ENCODE measurements at regions not wholly inside any gene's neighbourhood (a gene's known extent, or its start where the extent isn't known, plus 50 kb on each side); places are given as distances from the start of the nearest gene placed in this dataset.

GRCh38 chr4:62928483-62928882 is 1480.8 kb downstream of the TECRL start:
- Mint-ChIP-seq H3K27ac (no peak overlapping the region), H3K9me3 (no peaks in the 10 kb centered on the region), H3K36me3 (ENCODE audit: low read depth) (no peaks in the 10 kb centered on the region), H3K4me1 (no peaks in the 10 kb centered on the region), H3K4me3 (no peak overlapping the region), H3K27me3 (ENCODE audit: insufficient read depth) (no peaks in the 10 kb centered on the region)
- WGBS, 2 experiments (ENCODE audit: insufficient coverage in 1 of 2, insufficient read length in 1 of 2): 57 to 100% methylated on average over 1 to 3 of the region's 3 CpGs
- no peak for DNase-seq
- Histone ChIP-seq H3K4me3 (ENCODE audit: low read length) (no peak overlapping the region), H3K27me3 (ENCODE audit: control insufficient read depth, insufficient read depth, low read length, poor library complexity, severe bottlenecking) (no peaks in the 10 kb centered on the region), H3K9me3 (ENCODE audit: control insufficient read depth, low read length) (no peaks in the 10 kb centered on the region), H3K9ac (ENCODE audit: extremely low read depth, low read length, poor library complexity, severe bottlenecking) (no peak overlapping the region), H3K36me3 (ENCODE audit: control insufficient read depth, insufficient read depth, low read length) (no peaks in the 10 kb centered on the region), H3K27ac (ENCODE audit: low read depth, low read length) (no peak overlapping the region), H3K4me1 (ENCODE audit: control insufficient read depth, insufficient read depth, low read length) (no peaks in the 10 kb centered on the region)
- no peak for TF ChIP-seq CTCF (conservative IDR thresholded peaks at IDR 0.05)

DNA sequence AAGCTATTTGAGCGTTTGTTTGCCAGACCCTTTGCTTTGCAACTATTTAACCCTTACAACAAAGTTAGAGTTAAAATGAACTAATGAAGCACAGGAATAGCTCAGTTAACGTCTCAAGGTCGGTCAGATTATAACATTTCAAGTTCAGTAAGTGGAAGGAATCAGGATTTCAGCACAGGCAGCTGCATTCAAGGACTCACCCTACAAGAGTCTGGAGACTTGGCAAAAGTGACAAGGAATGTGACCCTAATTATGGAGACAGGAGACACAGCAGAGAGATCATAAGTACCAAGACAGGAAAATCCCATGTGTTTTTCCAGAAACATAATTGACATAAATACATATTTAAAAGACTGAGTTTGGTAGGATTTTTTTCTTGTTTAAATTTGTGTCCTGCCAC is 1481.7 kb downstream of the TECRL start:
- Histone ChIP-seq H3K9me3 (ENCODE audit: control insufficient read depth, low read length) (no peaks in the 10 kb centered on the region), H3K4me3 (ENCODE audit: low read length) (no peak overlapping the region), H3K27me3 (ENCODE audit: control insufficient read depth, insufficient read depth, low read length, poor library complexity, severe bottlenecking) (no peaks in the 10 kb centered on the region), H3K27ac (ENCODE audit: low read depth, low read length) (no peak overlapping the region), H3K9ac (ENCODE audit: extremely low read depth, low read length, poor library complexity, severe bottlenecking) (no peak overlapping the region), H3K4me1 (ENCODE audit: control insufficient read depth, insufficient read depth, low read length) (no peaks in the 10 kb centered on the region), H3K36me3 (ENCODE audit: control insufficient read depth, insufficient read depth, low read length) (no peaks in the 10 kb centered on the region)
- H3K4me3 Mint-ChIP-seq: no peak overlapping the region
- no peaks in the 10 kb centered on the region for H3K9me3 Mint-ChIP-seq
- no peaks in the 10 kb centered on the region for H3K36me3 Mint-ChIP-seq (ENCODE audit: low read depth)
- 94 to 100% methylated on average over 1 to 3 of the region's 3 CpGs for WGBS, 2 experiments (ENCODE audit: insufficient coverage in 1 of 2, insufficient read length in 1 of 2)
- DNase-seq: no peak
- H3K27me3 Mint-ChIP-seq (ENCODE audit: insufficient read depth): no peaks in the 10 kb centered on the region
- H3K27ac Mint-ChIP-seq: no peak overlapping the region
- no peaks in the 10 kb centered on the region for H3K4me1 Mint-ChIP-seq
- TF ChIP-seq CTCF (conservative IDR thresholded peaks at IDR 0.05): no peak

DNA sequence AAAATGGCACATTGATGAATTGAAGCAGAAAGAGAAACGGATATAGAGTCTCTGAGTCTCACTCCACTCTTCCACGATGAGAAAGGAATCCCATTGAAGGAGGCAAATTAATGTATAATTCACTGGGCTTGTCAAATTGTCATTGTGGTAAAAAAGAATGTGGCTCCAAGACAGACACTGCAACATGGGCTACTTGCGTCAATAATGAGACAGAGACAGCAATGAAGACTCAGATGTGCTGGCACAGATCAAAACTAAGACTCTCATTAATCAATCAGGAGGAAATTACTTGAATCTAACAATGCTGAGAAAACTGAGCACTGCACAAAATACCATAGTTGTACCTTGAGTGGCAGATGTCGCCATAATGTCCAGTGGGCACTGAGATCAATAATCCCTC is 1485.5 kb downstream of the TECRL start:
- 93 to 100% methylated on average over 2 to 4 of the region's 4 CpGs for WGBS, 2 experiments (ENCODE audit: insufficient coverage in 1 of 2, insufficient read length in 1 of 2)
- H3K9ac ChIP-seq (ENCODE audit: extremely low read depth, low read length, poor library complexity, severe bottlenecking): no peak overlapping the region
- no peaks in the 10 kb centered on the region for H3K27me3 Mint-ChIP-seq (ENCODE audit: insufficient read depth)
- no peaks in the 10 kb centered on the region for H3K9me3 ChIP-seq (ENCODE audit: control insufficient read depth, low read length)
- no peaks in the 10 kb centered on the region for H3K9me3 Mint-ChIP-seq
- H3K4me3 ChIP-seq (ENCODE audit: low read length): no peak overlapping the region
- no peak for DNase-seq
- no peaks in the 10 kb centered on the region for H3K27me3 ChIP-seq (ENCODE audit: control insufficient read depth, insufficient read depth, low read length, poor library complexity, severe bottlenecking)
- no peaks in the 10 kb centered on the region for H3K4me1 Mint-ChIP-seq
- H3K36me3 Mint-ChIP-seq (ENCODE audit: low read depth): no peaks in the 10 kb centered on the region
- H3K4me1 ChIP-seq (ENCODE audit: control insufficient read depth, insufficient read depth, low read length): no peaks in the 10 kb centered on the region
- H3K27ac Mint-ChIP-seq: no peak overlapping the region
- H3K36me3 ChIP-seq (ENCODE audit: control insufficient read depth, insufficient read depth, low read length): no peaks in the 10 kb centered on the region
- no peak overlapping the region for H3K27ac ChIP-seq (ENCODE audit: low read depth, low read length)
- no peak for TF ChIP-seq CTCF (conservative IDR thresholded peaks at IDR 0.05)
- H3K4me3 Mint-ChIP-seq: no peak overlapping the region
